ENCODE measurements at regions not wholly inside any gene's neighbourhood (a gene's known extent, or its start where the extent isn't known, plus 50 kb on each side); places are given as distances from the start of the nearest gene placed in this dataset.
"Not testable (repeated sequence)": the region's sequence is repeated elsewhere in the genome, so short reads cannot be mapped to it uniquely, and the experiment has no call there.

GRCh38 chr7:46755120-46756034 lies 826.5 kb downstream of the TNS3 start:
- TF ChIP-seq, protein P1, sequence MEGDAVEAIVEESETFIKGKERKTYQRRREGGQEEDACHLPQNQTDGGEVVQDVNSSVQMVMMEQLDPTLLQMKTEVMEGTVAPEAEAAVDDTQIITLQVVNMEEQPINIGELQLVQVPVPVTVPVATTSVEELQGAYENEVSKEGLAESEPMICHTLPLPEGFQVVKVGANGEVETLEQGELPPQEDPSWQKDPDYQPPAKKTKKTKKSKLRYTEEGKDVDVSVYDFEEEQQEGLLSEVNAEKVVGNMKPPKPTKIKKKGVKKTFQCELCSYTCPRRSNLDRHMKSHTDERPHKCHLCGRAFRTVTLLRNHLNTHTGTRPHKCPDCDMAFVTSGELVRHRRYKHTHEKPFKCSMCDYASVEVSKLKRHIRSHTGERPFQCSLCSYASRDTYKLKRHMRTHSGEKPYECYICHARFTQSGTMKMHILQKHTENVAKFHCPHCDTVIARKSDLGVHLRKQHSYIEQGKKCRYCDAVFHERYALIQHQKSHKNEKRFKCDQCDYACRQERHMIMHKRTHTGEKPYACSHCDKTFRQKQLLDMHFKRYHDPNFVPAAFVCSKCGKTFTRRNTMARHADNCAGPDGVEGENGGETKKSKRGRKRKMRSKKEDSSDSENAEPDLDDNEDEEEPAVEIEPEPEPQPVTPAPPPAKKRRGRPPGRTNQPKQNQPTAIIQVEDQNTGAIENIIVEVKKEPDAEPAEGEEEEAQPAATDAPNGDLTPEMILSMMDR (IDR thresholded peaks at IDR 0.05; ENCODE audit: low read depth, low read length): no peak
- H3K4me3 ChIP-seq (ENCODE audit: low read depth, low read length): no peak overlapping the region

DNA sequence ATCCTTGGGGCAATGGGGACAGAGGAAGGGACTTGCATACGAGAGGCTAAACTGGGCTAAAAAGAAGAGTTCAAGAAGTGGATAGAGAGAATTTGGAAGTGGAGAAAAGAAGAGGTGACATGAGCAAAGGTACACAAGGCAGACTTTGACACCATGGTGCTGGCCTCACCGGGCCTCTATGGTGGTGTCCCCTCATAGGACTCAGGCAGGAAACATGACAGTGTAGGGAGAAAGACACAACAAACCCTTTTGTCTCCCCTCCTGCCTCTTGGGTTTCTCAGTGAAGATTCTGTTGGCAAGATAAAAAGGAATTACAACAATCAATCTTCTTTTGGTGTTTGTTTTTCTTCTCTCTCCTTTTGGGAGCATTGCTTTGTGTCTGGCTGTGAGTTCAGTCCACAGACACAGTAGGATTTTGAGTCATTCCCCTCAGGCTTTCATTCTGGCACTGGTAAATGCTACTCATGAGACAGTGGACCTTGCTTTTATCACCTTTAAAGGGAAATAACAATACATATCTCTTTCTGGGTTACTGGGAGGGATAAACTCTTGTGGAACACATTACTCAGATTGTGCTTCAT lies 827.7 kb downstream of the TNS3 start:
- no peak overlapping the region for H3K4me3 ChIP-seq (ENCODE audit: low read depth, low read length)
- TF ChIP-seq, protein P1 (IDR thresholded peaks at IDR 0.05; ENCODE audit: low read depth, low read length): no peak

GRCh38 chr7:46753662-46754061 lies 828.2 kb downstream of the TNS3 start:
- no peak overlapping the region for H3K4me3 ChIP-seq (ENCODE audit: low read depth, low read length)
- TF ChIP-seq, protein P1 (IDR thresholded peaks at IDR 0.05; ENCODE audit: low read depth, low read length): no peak

DNA sequence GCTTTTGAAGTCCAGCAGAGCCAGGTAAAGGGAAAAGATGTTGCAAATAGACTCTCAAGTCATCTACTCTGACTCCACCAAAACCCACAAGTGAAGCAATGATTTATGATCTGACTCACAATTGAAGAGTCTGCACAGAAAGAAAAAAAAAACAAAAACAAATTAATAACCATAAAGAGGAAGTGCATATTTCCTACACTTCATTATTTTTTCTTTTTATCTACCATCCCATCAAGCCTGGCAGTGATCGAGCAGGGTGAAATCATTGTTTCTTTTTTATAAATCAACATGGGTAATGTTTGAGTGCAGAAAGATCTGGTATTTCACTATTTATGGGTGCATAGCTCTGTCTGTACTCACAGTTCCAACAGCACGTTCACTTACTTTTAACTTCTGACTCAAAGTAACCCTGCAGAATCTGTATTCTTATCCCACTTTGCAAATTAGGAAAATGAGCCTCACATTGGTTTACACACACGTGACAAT lies 829.0 kb downstream of the TNS3 start:
- TF ChIP-seq, protein P1 (IDR thresholded peaks at IDR 0.05; ENCODE audit: low read depth, low read length): no peak
- H3K4me3 ChIP-seq (ENCODE audit: low read depth, low read length): no peak overlapping the region

DNA sequence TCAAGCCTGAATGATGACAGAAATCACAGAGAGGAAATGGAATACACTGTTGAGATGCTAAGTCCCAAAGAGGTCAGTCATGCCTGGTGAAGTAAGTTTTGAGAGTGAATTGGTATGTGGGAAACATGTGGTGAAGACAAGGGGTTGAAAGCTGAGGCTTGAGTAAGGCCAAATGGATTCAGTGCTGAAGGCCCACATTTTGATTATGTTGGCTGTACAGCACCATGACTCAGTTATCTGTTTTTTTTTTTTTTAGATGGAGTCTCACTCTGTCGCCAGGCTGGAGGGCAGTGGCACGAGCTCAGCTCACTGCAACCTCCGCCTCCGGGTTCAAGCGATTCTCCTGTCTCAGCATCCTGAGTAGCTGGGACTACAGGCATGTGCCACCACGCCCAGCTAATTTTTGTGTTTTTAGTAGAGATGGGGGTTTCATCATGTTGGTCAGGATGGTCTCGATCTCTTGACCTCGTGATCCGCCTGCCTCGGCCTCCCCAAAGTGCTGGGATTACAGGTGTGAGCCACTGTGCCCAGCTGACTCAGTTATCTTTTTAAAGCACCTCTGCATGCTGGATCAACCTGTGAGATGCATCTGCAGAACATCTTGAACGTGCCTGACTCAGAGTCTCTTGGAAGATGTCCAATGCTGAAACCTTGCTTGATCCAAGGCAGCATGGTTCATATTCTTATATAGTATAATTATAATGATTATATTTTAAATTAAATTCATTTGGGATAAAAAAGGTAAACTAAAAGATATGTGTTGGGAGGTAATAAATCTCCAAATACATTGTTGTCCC lies 829.8 kb downstream of the TNS3 start:
- not testable (repeated sequence) for H3K4me3 ChIP-seq (ENCODE audit: low read depth, low read length)

DNA sequence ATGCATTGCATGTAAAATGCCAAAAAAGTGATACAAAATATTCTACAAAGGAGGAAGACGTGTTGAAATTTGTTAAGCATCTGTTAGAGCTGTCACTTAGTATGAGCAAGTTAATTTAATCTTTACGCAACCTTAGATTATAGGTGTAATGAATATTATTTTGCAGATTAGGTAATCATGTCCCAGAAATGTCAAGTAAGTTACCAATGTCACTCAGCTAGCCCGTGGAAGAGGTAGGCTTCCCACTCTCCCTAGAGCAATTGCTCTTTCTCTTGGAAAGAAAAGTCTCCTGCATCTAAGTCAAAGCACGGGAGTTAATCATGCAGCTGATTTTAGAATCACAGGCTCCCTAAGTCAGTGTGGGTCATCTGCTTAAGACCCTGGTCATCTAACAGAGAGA lies 830.4 kb upstream of the IGFBP3 start:
- TF ChIP-seq, protein P1 (IDR thresholded peaks at IDR 0.05; ENCODE audit: low read depth, low read length): no peak
- H3K4me3 ChIP-seq (ENCODE audit: low read depth, low read length): no peak overlapping the region

- TF ChIP-seq, protein P1 (IDR thresholded peaks at IDR 0.05; ENCODE audit: low read depth, low read length): no peak
- H3K4me3 ChIP-seq (ENCODE audit: low read depth, low read length): no peak overlapping the region
Observed at GRCh38 chr7:46750321-46750865, 829.3 kb upstream of the IGFBP3 start.

Measured in WI38 (cell line).